ENCODE measurements at regions not wholly inside any gene's neighbourhood (a gene's known extent, or its start where the extent isn't known, plus 50 kb on each side); places are given as distances from the start of the nearest gene placed in this dataset.

- no peak for TF ChIP-seq CTCF (IDR thresholded peaks at IDR 0.05; ENCODE audit: insufficient read depth, low read depth, low read length)
- TF ChIP-seq EZH2 (IDR thresholded peaks at IDR 0.05; ENCODE audit: insufficient read depth, low read length), result no peak
Observed at GRCh38 chr13:55001881-55002280, 1973.3 kb downstream of the OLFM4 start.

Measured in astrocyte (in vitro differentiated cells and primary cell).